GM12891 (cell line): ENCODE measurements at regions not wholly inside any gene's neighbourhood (a gene's known extent, or its start where the extent isn't known, plus 50 kb on each side); places are given as distances from the start of the nearest gene placed in this dataset.

Experiments used
- DNase-seq: peaks from one replicate; pipeline ENCODE4 v3.0.0; 2011; ENCODE audit warnings: low spot score; ENCODE audit not compliant: insufficient read length
- FAIRE-seq: peaks from 2 replicates; lab custom pipeline; 2011; peaks lifted over from hg19 to GRCh38; lab: Jason Lieb, UNC
- PAX5 ChIP-seq: IDR thresholded peaks from 2 replicates; pipeline ENCODE4 v1.6.1; 2011; ENCODE audit warnings: low read length, moderate library complexity, mild to moderate bottlenecking; ENCODE audit not compliant: insufficient read depth, severe bottlenecking
- POLR2A ChIP-seq: IDR thresholded peaks from 2 replicates; pipeline ENCODE4 v1.6.1; 2011; ENCODE audit warnings: low read depth, low read length, control low read depth
- POLR2AphosphoS5 ChIP-seq: IDR thresholded peaks from 2 replicates; pipeline ENCODE4 v1.6.1; 2011; ENCODE audit warnings: low read depth, low read length, control low read depth
- POU2F2 ChIP-seq: IDR thresholded peaks from 2 replicates; pipeline ENCODE4 v1.6.1; 2011; ENCODE audit warnings: low read depth, mild to moderate bottlenecking, control low read depth, low read length, moderate library complexity
- SPI1 ChIP-seq: IDR thresholded peaks from 2 replicates; pipeline ENCODE4 v1.6.1; 2011; ENCODE audit warnings: low read depth, low read length, control low read depth
- TAF1 ChIP-seq: IDR thresholded peaks from 2 replicates; pipeline ENCODE4 v1.6.1; 2011; ENCODE audit warnings: low read depth, low read length, control low read depth

DNA sequence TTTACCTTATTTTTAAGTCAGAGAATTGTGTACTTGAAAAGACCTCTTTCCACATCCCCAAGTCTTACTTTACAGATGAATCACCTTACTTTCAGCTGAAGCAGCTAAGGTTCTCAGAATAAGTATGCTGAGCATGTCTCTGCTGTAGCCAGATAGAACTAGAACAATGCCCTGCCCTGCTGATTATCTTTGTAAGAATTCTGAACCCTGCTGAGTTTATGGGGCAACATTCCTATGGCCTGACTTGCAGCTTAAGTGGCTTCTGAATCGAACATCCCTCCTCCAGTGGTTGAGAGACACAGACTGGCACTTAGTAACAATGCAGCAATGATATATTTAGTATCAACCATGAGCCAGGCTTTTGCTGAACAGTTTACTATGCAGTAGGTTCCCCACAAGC is 592.0 kb upstream of the WWC1 start:
- FAIRE-seq (no peak), DNase-seq (no peak)
- TF ChIP-seq POLR2A (no peak), POU2F2 (no peak), POLR2AphosphoS5 (no peak), PAX5 (no peak), SPI1 (no peak), TAF1 (no peak)

DNA sequence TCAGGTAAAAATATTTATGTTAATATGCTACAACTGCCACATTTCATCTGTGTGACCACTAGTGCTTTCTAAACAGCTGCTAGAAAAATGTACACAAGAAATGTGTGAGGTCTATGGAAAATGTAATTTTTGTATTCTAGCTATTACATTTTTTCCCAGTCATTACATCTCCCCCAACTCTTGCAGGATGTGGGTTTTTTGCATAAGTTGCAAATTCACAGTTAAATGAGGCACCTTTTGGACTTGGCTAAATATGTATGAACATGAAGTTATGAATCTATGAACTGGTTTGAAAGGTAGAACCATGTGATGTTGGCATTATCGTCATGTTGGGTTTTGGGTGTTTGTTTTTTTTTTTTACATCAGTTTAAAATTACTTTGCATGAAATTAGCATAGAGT is 590.4 kb upstream of the WWC1 start:
- DNase-seq = no peak
- TF ChIP-seq TAF1 (no peak), POU2F2 (no peak), POLR2A (no peak), POLR2AphosphoS5 (no peak), PAX5 (no peak), SPI1 (no peak)
- no peak for FAIRE-seq

GRCh38 chr5:167702014-167702413 is 589.4 kb upstream of the WWC1 start:
- no peak for DNase-seq
- TF ChIP-seq POLR2AphosphoS5 (no peak), TAF1 (no peak), PAX5 (no peak), SPI1 (no peak), POLR2A (no peak), POU2F2 (no peak)
- FAIRE-seq = no peak

GRCh38 chr5:167708449-167708848 is 583.0 kb upstream of the WWC1 start:
- TF ChIP-seq POU2F2 (no peak), TAF1 (no peak), PAX5 (no peak), POLR2A (no peak), SPI1 (no peak), POLR2AphosphoS5 (no peak)
- DNase-seq (no peak), FAIRE-seq (no peak)

DNA sequence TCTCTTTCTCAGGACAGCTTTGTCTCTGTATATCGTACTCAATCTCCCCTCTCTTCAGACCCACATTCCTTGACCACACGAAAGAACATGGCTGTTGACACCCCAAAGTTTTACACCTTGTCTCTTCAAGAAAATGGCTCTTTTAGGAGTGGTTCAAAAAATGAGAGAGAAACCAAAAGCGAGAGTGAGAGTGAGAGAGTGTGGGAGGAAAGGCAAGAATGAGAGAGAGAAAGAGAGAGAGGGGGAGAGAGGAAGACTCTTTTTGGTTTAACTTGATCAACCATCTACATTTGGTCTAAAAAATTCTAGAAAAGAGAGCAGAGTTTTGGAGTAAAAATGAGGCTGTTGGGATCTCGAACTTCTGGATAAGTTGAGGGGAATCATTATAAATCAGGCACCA is 581.8 kb upstream of the WWC1 start:
- TF ChIP-seq POLR2A (no peak), POLR2AphosphoS5 (no peak), SPI1 (no peak), POU2F2 (no peak), PAX5 (no peak), TAF1 (no peak)
- DNase-seq = no peak
- no peak for FAIRE-seq

- no peak for TF ChIP-seq TAF1
- no peak for FAIRE-seq
- DNase-seq = no peak
Measured at GRCh38 chr5:167710444-167711073, 580.9 kb upstream of the WWC1 start.

GRCh38 chr5:167712986-167713585 is 578.4 kb upstream of the WWC1 start:
- TF ChIP-seq SPI1 (no peak), POU2F2 (no peak), TAF1 (no peak), POLR2A (no peak), PAX5 (no peak), POLR2AphosphoS5 (no peak)
- FAIRE-seq (no peak), DNase-seq (no peak)

DNA sequence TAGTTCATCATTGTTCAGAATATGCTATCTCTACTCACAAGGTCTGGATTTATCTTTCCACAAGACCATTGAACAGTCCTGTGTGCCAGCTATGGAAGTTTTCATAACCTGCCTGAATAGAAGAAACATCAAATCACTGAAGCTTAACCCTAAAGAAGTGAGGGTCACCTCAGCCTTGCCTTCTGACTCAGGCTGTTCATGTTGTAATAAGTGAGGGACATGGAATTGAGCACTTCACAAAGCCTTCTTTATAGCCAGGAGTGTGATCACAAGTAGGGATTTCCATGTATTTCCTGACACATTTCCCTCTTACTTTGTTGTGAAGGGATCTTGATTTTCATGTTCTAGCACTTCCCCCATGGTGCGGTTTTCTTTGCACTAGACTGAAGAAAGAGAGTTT is 577.5 kb upstream of the WWC1 start:
- TF ChIP-seq POU2F2 (no peak), POLR2AphosphoS5 (no peak), PAX5 (no peak), POLR2A (no peak), TAF1 (no peak), SPI1 (no peak)
- FAIRE-seq (no peak), DNase-seq (no peak)

GRCh38 chr5:167716126-167716775 is 575.2 kb upstream of the WWC1 start:
- TF ChIP-seq PAX5 (no peak), POLR2AphosphoS5 (no peak), TAF1 (no peak), SPI1 (no peak), POU2F2 (no peak)
- no peak for DNase-seq
- FAIRE-seq = no peak

GRCh38 chr5:167720259-167720658 is 571.2 kb upstream of the WWC1 start:
- DNase-seq (no peak), FAIRE-seq (no peak)
- TF ChIP-seq PAX5 (no peak), POU2F2 (no peak), TAF1 (no peak), POLR2A (no peak)
